ENCODE measurements at regions not wholly inside any gene's neighbourhood (a gene's known extent, or its start where the extent isn't known, plus 50 kb on each side); places are given as distances from the start of the nearest gene placed in this dataset.

- no peak for TF ChIP-seq CTCF (IDR thresholded peaks at IDR 0.05; ENCODE audit: low read depth, low read length)
- no peak for DNase-seq (ENCODE audit: low read depth, low spot score)
Observed at GRCh38 chr1:55457874-55458273, 242.7 kb upstream of the USP24 start.

GRCh38 chr1:55456971-55457370 lies 241.8 kb upstream of the USP24 start:
- H3K9me3 ChIP-seq (ENCODE audit: control insufficient read depth, insufficient read depth, low read length), result no peaks in the 10 kb centered on the region
- no peak for TF ChIP-seq CTCF (IDR thresholded peaks at IDR 0.05; ENCODE audit: low read depth, low read length)
- ChIA-PET CTCF (no interaction called here), POLR2A (no interaction called here)
- no peak overlapping the region for H3K4me3 ChIP-seq (ENCODE audit: low read depth, low read length)
- no peak overlapping the region for H3K27ac ChIP-seq (ENCODE audit: low read depth, low read length)
- DNase-seq (ENCODE audit: low read depth, low spot score), result no peak
- H3K27me3 ChIP-seq (ENCODE audit: control insufficient read depth, insufficient read depth, low read length), result no peaks in the 10 kb centered on the region

More at GRCh38 chr1:55457874-55458273, 242.7 kb upstream of the USP24 start:
- CTCF ChIA-PET, result no interaction called here
- POLR2A ChIA-PET, result no interaction called here
- Histone ChIP-seq H3K27me3 (ENCODE audit: control insufficient read depth, insufficient read depth, low read length) (no peaks in the 10 kb centered on the region), H3K9me3 (ENCODE audit: control insufficient read depth, insufficient read depth, low read length) (no peaks in the 10 kb centered on the region), H3K4me3 (ENCODE audit: low read depth, low read length) (no peak overlapping the region), H3K27ac (ENCODE audit: low read depth, low read length) (no peak overlapping the region)

- no peaks in the 10 kb centered on the region for H3K27me3 ChIP-seq (ENCODE audit: control insufficient read depth, insufficient read depth, low read length)
- H3K4me3 ChIP-seq (ENCODE audit: low read depth, low read length), result no peak overlapping the region
- ChIA-PET POLR2A (no interaction called here), CTCF (interaction anchor here (1.1 to 1.3 kb wide), 4 partner anchors 15 to 1137 kb away, joined by 3 to 4 read pairs (median 4); no protein-coding TSS in a partner anchor)
- no peak overlapping the region for H3K27ac ChIP-seq (ENCODE audit: low read depth, low read length)
- DNase-seq (ENCODE audit: low read depth, low spot score), result no peak
- TF ChIP-seq CTCF (IDR thresholded peaks at IDR 0.05; ENCODE audit: low read depth, low read length), result no peak
- H3K9me3 ChIP-seq (ENCODE audit: control insufficient read depth, insufficient read depth, low read length), result peaks cover 4% of the 10 kb centered on the region; the same call in 1 of the 2 replicates
Observed at GRCh38 chr1:55448261-55448660, 233.1 kb upstream of the USP24 start.

- peaks cover 4% of the 10 kb centered on the region; the same call in 1 of the 2 replicates for H3K9me3 ChIP-seq (ENCODE audit: control insufficient read depth, insufficient read depth, low read length)
- H3K4me3 ChIP-seq (ENCODE audit: low read depth, low read length), result no peak overlapping the region
- no peak overlapping the region for H3K27ac ChIP-seq (ENCODE audit: low read depth, low read length)
- no peaks in the 10 kb centered on the region for H3K27me3 ChIP-seq (ENCODE audit: control insufficient read depth, insufficient read depth, low read length)
- CTCF ChIA-PET, result interaction anchor here (1.1 to 1.3 kb wide), 4 partner anchors 16 to 1138 kb away, joined by 3 to 4 read pairs (median 4); no protein-coding TSS in a partner anchor
- no peak for TF ChIP-seq CTCF (IDR thresholded peaks at IDR 0.05; ENCODE audit: low read depth, low read length)
- POLR2A ChIA-PET, result no interaction called here
- DNase-seq (ENCODE audit: low read depth, low spot score), result no peak
Observed at GRCh38 chr1:55447488-55447887, 232.3 kb upstream of the USP24 start.

GRCh38 chr1:55446351-55446750 lies 231.2 kb upstream of the USP24 start:
- no peak overlapping the region for H3K4me3 ChIP-seq (ENCODE audit: low read depth, low read length)
- ChIA-PET POLR2A (no interaction called here), CTCF (no interaction called here)
- no peaks in the 10 kb centered on the region for H3K27me3 ChIP-seq (ENCODE audit: control insufficient read depth, insufficient read depth, low read length)
- no peak for DNase-seq (ENCODE audit: low read depth, low spot score)
- peaks cover 2% of the 10 kb centered on the region; the same call in 1 of the 2 replicates for H3K9me3 ChIP-seq (ENCODE audit: control insufficient read depth, insufficient read depth, low read length)
- no peak overlapping the region for H3K27ac ChIP-seq (ENCODE audit: low read depth, low read length)
- TF ChIP-seq CTCF (IDR thresholded peaks at IDR 0.05; ENCODE audit: low read depth, low read length), result no peak
